Hepatocyte (in vitro differentiated cells): ENCODE measurements at regions not wholly inside any gene's neighbourhood (a gene's known extent, or its start where the extent isn't known, plus 50 kb on each side); places are given as distances from the start of the nearest gene placed in this dataset.

ENCODE experiments used
- DNase-seq: peaks from one replicate; pipeline ENCODE4 v3.0.0-alpha.2; 2016; ENCODE audit warnings: low spot score
- H2AFZ ChIP-seq: fragments of 200-600 bp; sonication (generic); 2 replicates; pipeline ENCODE4 v1.6.0; 2016; ENCODE audit warnings: antibody characterized with exemption, mild to moderate bottlenecking
- H3K27ac ChIP-seq: fragments of 200-600 bp; sonication (generic); 2 replicates; pipeline ENCODE4 v1.5.1; 2016; ENCODE audit warnings: mild to moderate bottlenecking
- H3K27me3 ChIP-seq: fragments of 200-600 bp; sonication (generic); 2 replicates; pipeline ENCODE4 v1.6.1; 2016
- H3K36me3 ChIP-seq: fragments of 200-600 bp; sonication (generic); replicated peaks from 2 replicates; pipeline ENCODE4 v1.5.1; 2016; ENCODE audit warnings: low read depth; ENCODE audit not compliant: insufficient read depth
- H3K4me1 ChIP-seq: fragments of 200-600 bp; sonication (generic); 2 replicates; pipeline ENCODE4 v1.5.1; 2016; ENCODE audit warnings: mild to moderate bottlenecking, moderate library complexity; ENCODE audit not compliant: insufficient read depth
- H3K4me2 ChIP-seq: fragments of 200-600 bp; sonication (generic); 2 replicates; pipeline ENCODE4 v1.6.0; 2016
- H3K4me3 ChIP-seq: fragments of 200-600 bp; sonication (generic); 2 replicates; pipeline ENCODE4 v1.5.1; 2016; ENCODE audit warnings: mild to moderate bottlenecking
- H3K79me2 ChIP-seq: fragments of 200-600 bp; sonication (generic); 2 replicates; pipeline ENCODE4 v1.6.0; 2017; ENCODE audit warnings: mild to moderate bottlenecking
- H3K9me2 ChIP-seq: fragments of 200-600 bp; sonication (generic); replicated peaks from 2 replicates; pipeline ENCODE4 v1.6.0; 2017; ENCODE audit warnings: mild to moderate bottlenecking; ENCODE audit not compliant: insufficient read depth
- H3K9me3 ChIP-seq: fragments of 200-600 bp; sonication (generic); 2 replicates; pipeline ENCODE4 v1.5.1; 2016; ENCODE audit warnings: low read depth, mild to moderate bottlenecking
- H4K20me1 ChIP-seq: fragments of 200-600 bp; sonication (generic); 2 replicates; pipeline ENCODE4 v1.6.0; 2016; ENCODE audit warnings: mild to moderate bottlenecking; ENCODE audit not compliant: insufficient read depth, poor library complexity, severe bottlenecking
- CTCF ChIP-seq: fragments of 200-600 bp; sonication (generic); IDR thresholded peaks from 2 replicates; pipeline ENCODE4 v1.5.1; 2016; ENCODE audit warnings: antibody characterized with exemption, mild to moderate bottlenecking; ENCODE audit not compliant: poor library complexity
- EZH2 ChIP-seq: fragments of 200-600 bp; sonication (generic); IDR thresholded peaks from 2 replicates; pipeline ENCODE4 v1.6.1; 2016; ENCODE audit warnings: antibody characterized with exemption, mild to moderate bottlenecking, borderline replicate concordance
- EZH2phosphoT487 ChIP-seq: fragments of 200-600 bp; sonication (generic); IDR thresholded peaks from one replicate; pipeline ENCODE4 v1.6.1; 2018; ENCODE audit warnings: antibody characterized with exemption, mild to moderate bottlenecking, low read depth, moderate library complexity; ENCODE audit not compliant: unreplicated experiment, severe bottlenecking
- WGBS: methylation state at CpG from one replicate; pipeline ENCODE4 v1.1.6; 2016; ENCODE audit warnings: low lambda C conversion rate; ENCODE audit errors: missing lambda C conversion rate; 5-methylcytosine and 5-hydroxymethylcytosine counted together

GRCh38 chr15:69792823-69793222 lies 304.9 kb downstream of the TLE3 start:
- H3K4me1 ChIP-seq, result peaks cover 3% of the 10 kb centered on the region
- TF ChIP-seq CTCF (no peak), EZH2 (no peak), EZH2phosphoT487 (no peak)
- H3K4me2 ChIP-seq, result no peak overlapping the region
- no peaks in the 10 kb centered on the region for H3K27me3 ChIP-seq
- H2AFZ ChIP-seq, result no peak overlapping the region
- 82% methylated on average over 4 of the region's 4 CpGs for WGBS
- no peaks in the 10 kb centered on the region for H3K9me3 ChIP-seq
- no peaks in the 10 kb centered on the region for H3K9me2 ChIP-seq
- DNase-seq, result no peak
- H3K79me2 ChIP-seq, result no peaks in the 10 kb centered on the region
- H4K20me1 ChIP-seq, result no peaks in the 10 kb centered on the region
- H3K27ac ChIP-seq, result no peak overlapping the region
- H3K4me3 ChIP-seq, result no peak overlapping the region
- H3K36me3 ChIP-seq, result no peaks in the 10 kb centered on the region

GRCh38 chr15:69793431-69793780 lies 304.3 kb downstream of the TLE3 start:
- Histone ChIP-seq H3K79me2 (no peaks in the 10 kb centered on the region), H3K4me1 (peaks cover 3% of the 10 kb centered on the region), H3K27me3 (no peaks in the 10 kb centered on the region), H3K36me3 (no peaks in the 10 kb centered on the region), H3K4me3 (no peak overlapping the region), H3K27ac (no peak overlapping the region), H3K4me2 (no peak overlapping the region), H3K9me2 (no peaks in the 10 kb centered on the region), H4K20me1 (no peaks in the 10 kb centered on the region), H3K9me3 (no peaks in the 10 kb centered on the region), H2AFZ (no peak overlapping the region)
- no peak for TF ChIP-seq CTCF
- no peak for TF ChIP-seq EZH2phosphoT487
- TF ChIP-seq EZH2, result no peak
- WGBS, result 76% methylated on average over 9 of the region's 9 CpGs
- no peak for DNase-seq

GRCh38 chr15:69793781-69794451 lies 303.8 kb downstream of the TLE3 start:
- Histone ChIP-seq H3K4me2 (no peak overlapping the region), H3K4me1 (peaks cover 3% of the 10 kb centered on the region), H3K9me3 (no peaks in the 10 kb centered on the region), H4K20me1 (no peaks in the 10 kb centered on the region), H3K9me2 (no peaks in the 10 kb centered on the region), H3K27me3 (no peaks in the 10 kb centered on the region), H3K36me3 (no peaks in the 10 kb centered on the region), H3K27ac (no peak overlapping the region), H3K4me3 (no peak overlapping the region), H2AFZ (no peak overlapping the region), H3K79me2 (no peaks in the 10 kb centered on the region)
- no peak for DNase-seq
- 80% methylated on average over 9 of the region's 9 CpGs for WGBS
- TF ChIP-seq CTCF (no peak), EZH2 (no peak), EZH2phosphoT487 (no peak)
